ENCODE measurements at regions not wholly inside any gene's neighbourhood (a gene's known extent, or its start where the extent isn't known, plus 50 kb on each side); places are given as distances from the start of the nearest gene placed in this dataset.
"Not testable (repeated sequence)": the region's sequence is repeated elsewhere in the genome, so short reads cannot be mapped to it uniquely, and the experiment has no call there.

DNA sequence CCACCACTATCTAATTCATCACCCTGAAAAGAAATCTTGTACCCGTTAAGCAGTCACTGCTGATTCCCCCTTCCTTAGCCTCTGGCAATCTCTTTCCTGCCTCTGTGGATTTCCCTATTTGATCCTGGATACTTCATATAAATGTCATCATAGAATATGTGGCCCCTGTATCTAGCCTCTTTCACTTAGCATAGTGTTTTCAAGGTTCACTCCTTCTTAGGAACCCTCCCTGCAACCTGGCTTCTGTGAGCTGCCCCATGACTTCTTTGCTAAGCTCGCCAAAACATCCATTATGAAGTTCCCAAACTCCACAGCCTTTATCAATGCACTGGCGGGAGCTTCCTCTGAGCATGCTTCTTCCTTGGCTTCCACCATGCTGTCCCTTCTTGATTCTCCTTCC lies 70.8 kb upstream of the PDZD8 start:
- no peak for DNase-seq (ENCODE audit: insufficient read length, low spot score)
- no peak for TF ChIP-seq POLR2A (IDR thresholded peaks at IDR 0.05; ENCODE audit: low read depth, low read length)
- no peak for FAIRE-seq

DNA sequence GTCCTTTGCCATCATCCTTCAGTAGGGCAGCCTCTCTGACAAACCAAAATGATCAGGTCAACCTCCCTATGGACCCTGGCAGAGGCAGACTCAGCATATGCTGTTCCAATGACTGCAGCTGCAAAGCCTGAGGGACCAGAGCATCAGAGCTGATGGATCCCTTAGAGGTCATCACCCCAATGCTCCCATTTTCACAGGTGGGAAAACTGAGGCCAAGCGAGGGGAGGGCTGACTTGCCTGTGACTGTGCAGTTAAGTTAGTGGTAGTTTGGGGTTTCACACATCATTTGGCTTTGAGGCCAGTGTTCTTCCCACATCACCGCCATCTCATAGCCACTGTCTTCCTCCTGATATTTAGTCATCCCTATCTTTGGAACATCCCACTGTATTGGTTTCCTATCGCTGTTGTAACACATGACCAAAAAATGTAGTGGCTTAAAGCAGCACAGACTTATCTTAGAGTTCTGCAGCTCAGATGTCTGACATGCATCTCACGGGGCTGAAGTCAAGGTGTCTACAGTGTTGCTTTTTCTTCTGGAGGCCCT lies 69.3 kb upstream of the PDZD8 start:
- no peak for FAIRE-seq
- no peak for DNase-seq (ENCODE audit: insufficient read length, low spot score)
- TF ChIP-seq POLR2A (IDR thresholded peaks at IDR 0.05; ENCODE audit: low read depth, low read length), result no peak

DNA sequence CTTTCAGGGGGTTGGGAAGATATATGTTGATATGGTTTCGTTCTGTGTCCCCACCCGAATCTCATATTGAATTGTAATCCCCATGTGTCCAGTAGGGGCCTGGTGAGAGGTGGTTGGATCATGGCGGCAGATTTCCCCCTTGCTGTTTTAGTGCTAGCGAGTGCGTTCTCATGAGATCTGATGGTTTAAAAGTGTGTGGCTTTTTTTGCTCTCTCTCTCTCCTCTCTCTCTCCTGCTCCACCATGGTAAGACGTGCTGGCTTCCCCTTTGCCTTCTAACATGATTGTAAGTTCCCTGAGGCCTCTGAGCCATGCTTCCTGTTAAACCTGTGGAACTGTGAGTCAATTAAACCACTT lies 68.4 kb upstream of the PDZD8 start:
- FAIRE-seq, result no peak
- TF ChIP-seq POLR2A (IDR thresholded peaks at IDR 0.05; ENCODE audit: low read depth, low read length), result no peak

DNA sequence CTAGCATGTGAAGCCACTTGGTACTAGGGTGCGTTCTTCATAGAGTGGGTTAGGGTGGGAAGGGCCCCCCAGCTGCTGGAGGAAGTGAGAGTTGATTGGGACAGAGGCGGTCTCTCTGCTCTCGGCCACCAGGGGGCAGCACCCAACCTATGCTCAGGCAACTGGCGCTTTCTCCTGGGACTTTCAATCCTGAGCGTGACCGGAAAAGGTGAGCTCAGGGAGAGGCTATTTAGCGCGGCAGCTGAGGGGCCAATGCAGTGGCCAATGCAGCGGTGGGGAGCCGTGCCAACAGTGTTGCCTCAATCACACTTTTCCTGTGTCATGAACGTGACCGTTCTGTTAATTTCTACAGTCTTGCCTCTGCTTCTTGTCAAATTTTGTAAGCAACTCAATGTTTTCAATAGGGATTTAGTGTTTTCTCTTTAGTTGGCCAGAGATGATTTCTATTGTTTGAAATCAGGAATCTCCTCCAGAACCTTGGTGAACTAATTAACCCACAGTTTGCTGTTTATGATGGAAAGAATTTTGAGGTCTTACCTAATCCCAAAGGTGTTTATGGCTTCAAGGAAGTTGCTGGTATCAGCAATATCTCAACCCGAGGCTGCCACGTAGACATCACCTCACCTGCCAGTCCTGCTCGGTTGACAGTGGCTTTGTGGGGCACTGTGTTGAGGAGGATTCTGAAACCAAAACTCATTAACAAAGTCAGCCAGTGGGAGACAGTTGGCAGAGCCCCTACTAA lies 67.9 kb upstream of the PDZD8 start:
- no peak for TF ChIP-seq POLR2A (IDR thresholded peaks at IDR 0.05; ENCODE audit: low read depth, low read length)
- DNase-seq (ENCODE audit: insufficient read length, low spot score) (peak; percentile 49), FAIRE-seq (no peak)

More for the DNA sequence above, 68.4 kb upstream of the PDZD8 start:
- DNase-seq (ENCODE audit: insufficient read length, low spot score), result no peak

DNA sequence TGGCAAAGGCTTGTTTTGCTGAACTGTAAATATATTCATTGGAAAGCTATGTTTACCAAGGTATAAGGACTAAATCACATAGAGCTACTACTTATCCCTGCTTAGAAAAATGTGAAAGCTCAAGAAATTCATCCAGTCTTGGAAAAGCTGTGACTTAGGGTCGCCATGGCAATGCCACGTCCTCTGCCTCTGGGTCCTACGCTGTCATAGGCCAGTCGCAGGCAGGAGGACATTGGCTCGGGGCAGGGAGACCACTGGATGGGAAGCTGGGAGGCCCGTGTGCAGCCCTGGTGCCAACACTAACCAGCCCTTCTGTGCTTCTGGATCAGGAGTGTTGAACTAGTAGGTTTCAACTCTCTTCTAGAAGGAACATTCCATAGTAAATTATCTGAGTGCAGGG lies 67.3 kb upstream of the PDZD8 start:
- DNase-seq (ENCODE audit: insufficient read length, low spot score) (no peak), FAIRE-seq (no peak)
- TF ChIP-seq POLR2A (IDR thresholded peaks at IDR 0.05; ENCODE audit: low read depth, low read length), result no peak

DNA sequence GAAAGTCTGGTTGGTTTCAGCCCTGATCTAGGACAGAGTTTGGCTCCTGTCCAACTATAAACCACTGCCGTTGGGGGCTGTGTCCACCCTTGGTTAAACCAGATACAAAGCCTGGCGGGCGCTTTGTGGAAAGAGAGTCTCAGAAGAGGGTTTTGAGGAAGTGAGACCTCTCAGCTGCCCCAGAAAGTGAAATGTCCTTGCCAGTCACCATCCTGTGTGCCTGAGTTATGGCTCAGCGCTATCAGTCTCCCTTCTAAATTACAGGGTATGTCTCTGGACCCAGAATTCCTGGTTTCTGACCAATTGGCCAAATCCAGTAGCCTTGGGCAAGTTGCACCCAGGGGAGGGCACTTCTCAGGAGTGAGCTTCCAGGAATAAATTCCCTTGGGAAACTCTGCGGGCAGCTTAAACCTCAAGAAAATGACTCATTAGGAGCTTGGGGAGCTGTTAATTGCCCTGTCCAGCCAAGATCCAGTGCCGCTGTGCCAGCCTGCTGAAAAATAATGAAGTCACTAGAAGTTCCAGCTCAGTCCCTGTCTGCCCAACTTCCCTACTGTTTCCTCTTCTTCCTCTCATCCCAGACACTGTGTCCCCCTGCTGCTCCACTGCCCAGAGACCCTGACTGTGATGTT lies 66.7 kb upstream of the PDZD8 start:
- FAIRE-seq, result no peak
- no peak; the same call in 1 of the 2 replicates for TF ChIP-seq POLR2A (IDR thresholded peaks at IDR 0.05; ENCODE audit: low read depth, low read length)
- DNase-seq (ENCODE audit: insufficient read length, low spot score), result peak; percentile 73

DNA sequence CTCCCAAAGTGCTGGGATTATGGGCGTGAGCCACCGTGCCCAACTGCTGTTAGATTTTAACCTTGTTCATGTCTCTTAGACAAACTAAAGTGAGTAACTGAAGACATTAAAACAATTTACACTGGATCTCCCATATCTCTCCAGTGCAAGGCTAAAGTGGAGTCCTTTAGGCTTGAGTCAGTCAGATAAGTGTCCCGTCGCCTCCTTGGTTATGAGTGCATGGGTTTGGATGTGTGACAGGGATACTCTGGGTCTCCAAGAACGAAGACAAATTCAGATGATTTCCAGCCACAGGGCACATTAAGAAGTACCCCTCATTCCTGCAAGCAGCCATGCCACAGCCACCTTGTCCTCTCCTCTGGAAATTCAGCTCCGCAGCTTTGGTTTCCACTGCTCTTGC lies 66.1 kb upstream of the PDZD8 start:
- no peak for TF ChIP-seq POLR2A (IDR thresholded peaks at IDR 0.05; ENCODE audit: low read depth, low read length)
- no peak for FAIRE-seq
- no peak for DNase-seq (ENCODE audit: insufficient read length, low spot score)

DNA sequence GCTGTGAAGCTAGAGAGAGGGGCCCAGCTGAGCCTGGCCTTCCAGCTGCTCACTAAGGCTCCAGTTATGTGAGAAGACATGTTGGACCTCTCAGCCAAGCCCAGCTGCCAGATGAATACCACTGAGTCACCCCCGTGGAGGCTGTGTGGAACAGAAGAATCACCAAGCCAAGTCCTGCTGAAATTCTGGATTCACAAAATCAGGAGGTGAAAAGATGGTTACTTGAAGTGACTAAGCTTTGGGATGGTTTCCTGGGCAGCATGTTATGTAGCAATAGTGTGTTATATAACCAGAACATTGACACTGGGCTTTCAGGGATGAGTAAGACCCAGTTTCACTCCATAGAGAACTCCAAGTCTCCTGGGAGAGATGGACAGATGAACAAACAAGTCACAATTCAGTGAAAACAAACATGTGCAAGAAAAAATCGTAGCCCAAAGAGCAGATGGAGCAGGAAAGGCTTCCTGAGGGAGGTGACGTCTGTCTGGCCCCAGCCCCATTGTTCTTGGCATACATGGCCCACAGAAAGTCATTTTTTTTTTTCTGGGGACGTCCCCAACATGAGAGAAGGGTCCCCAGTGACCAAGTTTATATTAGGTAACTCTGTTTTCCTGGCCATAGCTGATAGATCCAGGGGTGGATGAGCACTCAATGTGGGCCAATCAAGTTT lies 64.1 kb upstream of the PDZD8 start:
- no peak for FAIRE-seq
- DNase-seq (ENCODE audit: insufficient read length, low spot score), result no peak
- TF ChIP-seq POLR2A (IDR thresholded peaks at IDR 0.05; ENCODE audit: low read depth, low read length), result no peak

DNA sequence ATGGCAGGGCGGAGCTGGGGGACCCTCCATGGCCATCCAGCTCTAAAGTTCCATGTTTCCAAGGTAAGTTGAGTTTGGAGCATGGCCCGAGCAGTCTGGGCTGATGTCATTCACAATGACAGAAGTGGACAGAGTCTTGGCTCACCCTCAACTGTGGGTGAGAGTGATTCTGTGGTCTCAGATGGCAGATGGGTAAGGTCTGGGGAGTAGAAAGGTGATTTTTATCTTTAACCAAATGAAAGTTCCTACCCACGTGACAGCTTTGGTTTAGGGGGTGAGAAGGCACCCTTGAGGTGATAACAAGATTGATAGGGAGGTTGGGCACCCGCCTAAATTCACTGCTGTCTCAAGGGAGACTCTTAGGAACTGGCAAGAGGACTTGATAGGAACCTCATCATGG lies 57.6 kb upstream of the PDZD8 start:
- DNase-seq (ENCODE audit: insufficient read length, low spot score) (no peak), FAIRE-seq (no peak)
- no peak for TF ChIP-seq POLR2A (IDR thresholded peaks at IDR 0.05; ENCODE audit: low read depth, low read length)

DNA sequence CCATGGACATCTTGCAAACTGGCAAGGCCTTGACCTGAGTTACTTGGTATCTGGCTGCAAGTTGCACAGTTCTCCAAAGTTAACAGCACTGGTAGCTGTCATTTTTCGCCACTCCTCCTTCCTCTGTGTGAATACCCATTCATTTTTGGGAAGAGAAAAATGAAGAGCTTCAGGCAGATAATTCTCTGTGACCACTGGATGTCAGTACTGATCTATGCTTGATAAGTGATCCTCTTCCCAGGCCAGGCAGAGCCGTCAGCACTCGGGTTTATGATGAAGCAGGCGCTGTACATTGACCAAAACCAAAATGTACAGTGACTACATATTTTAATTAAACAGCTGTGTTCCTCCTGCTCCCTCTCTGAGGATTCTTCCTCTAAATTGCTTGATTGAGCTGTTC lies 55.9 kb upstream of the PDZD8 start:
- DNase-seq (ENCODE audit: insufficient read length, low spot score) (no peak), FAIRE-seq (no peak)
- no peak for TF ChIP-seq POLR2A (IDR thresholded peaks at IDR 0.05; ENCODE audit: low read depth, low read length)

DNA sequence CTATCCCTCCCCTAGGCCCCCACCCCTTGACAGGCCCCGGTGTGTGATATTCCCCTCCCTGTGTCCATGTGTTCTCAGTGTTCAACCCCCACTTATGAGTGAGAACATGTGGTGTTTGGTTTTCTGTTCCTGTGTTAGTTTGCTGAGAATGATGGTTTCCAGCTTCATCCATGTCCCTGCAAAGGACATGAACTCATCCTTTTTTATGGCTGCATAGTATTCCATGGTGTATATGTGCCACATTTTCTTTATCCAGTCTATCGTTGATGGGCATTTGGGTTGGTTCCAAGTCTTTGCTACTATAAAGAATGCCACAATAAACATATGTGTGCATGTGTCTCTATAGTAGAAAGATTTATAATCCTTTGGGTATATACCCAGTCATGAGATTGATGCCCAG lies 55.3 kb upstream of the PDZD8 start:
- FAIRE-seq; DNase-seq (ENCODE audit: insufficient read length, low spot score): not testable (repeated sequence)

DNA sequence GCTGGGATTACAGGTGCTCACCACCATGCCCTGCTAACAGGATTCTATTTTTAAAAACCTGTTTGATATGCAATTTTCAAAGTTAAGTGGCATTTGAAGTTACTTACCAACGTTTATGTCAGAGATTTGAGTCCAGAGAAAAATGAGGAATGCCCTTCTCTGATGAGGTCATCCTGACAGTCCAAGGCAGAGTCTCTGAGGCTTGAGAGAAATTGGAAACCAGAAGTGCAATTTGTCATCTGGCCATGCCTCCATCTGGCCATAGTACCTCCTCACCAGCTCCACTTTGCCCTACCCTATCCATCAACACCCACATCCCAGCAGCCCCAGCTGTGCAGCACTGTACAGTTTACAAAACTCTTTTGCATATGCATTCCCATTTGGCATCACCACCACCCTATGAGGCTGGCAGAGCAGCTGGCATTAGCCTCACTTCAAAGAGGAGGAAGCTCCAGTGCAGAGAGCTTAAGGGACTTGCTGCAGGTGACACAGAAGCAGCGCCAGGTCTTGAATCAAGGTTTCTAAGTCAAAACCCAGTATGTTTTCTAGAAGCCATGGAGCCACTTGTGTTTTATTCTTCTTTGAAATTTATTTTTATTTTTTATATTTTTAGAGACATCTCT lies 54.5 kb upstream of the PDZD8 start:
- no peak for DNase-seq (ENCODE audit: insufficient read length, low spot score)
- FAIRE-seq, result no peak
- no peak for TF ChIP-seq POLR2A (IDR thresholded peaks at IDR 0.05; ENCODE audit: low read depth, low read length)

DNA sequence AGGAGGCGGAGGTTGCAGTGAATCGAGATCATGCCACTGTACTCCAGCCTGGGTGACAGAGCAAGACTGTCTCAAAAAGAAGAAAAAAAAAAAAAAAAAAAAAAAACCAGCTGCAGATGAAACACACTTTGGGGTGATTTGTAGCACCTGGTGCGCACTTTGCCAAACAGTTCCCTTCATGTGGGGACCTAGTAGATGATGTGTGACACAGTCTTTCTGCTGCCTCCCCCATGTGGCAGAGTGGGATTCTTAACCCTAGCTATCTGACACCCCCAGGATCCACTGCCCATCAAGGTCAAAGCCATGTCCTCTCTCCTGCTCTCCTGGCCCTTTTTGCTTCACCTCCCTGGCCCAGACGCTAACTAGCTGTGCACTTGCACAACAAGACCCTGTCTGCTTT lies 52.1 kb upstream of the PDZD8 start:
- no peak for TF ChIP-seq POLR2A (IDR thresholded peaks at IDR 0.05; ENCODE audit: low read depth, low read length)
- DNase-seq (ENCODE audit: insufficient read length, low spot score) (no peak), FAIRE-seq (no peak)

DNA sequence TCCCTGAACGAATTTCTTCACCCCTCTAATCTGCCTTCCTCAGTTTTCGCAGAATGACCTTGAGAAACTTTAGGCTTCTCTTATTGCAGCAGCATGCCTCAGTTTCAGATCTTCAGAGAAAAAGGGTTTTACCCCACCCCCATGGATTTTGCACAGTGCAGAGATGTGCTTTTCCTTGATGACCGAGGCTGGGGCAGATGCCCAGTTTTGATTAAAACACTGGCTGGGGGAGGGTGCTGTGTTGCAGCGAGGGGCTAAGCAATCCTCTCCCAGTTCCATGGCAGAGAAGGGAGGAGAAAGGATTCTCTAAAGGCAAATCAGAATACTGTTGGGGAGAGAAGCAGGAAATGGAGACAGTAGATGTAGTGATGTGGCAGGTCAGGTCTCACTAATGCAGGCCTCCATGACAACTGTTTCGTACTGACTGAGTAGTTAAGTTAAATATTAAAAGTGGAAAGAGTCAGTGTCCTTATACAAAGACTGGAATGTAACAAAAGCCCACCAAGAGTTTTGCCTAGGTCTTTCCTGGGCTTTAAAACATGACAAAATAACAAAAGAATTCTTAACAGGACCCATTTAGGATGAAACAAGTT lies 50.8 kb upstream of the PDZD8 start:
- FAIRE-seq (no peak), DNase-seq (ENCODE audit: insufficient read length, low spot score) (no peak)

More for the DNA sequence above, 50.8 kb upstream of the PDZD8 start:
- no peak for TF ChIP-seq POLR2A (IDR thresholded peaks at IDR 0.05; ENCODE audit: low read depth, low read length)

All from H54 (cell line).